DMS153 (cell line): ENCODE measurements at regions not wholly inside any gene's neighbourhood (a gene's known extent, or its start where the extent isn't known, plus 50 kb on each side); places are given as distances from the start of the nearest gene placed in this dataset.
"Not testable (repeated sequence)": the region's sequence is repeated elsewhere in the genome, so short reads cannot be mapped to it uniquely, and the experiment has no call there.

Experiments
- DNase-seq: peaks from one replicate; lab custom pipeline; 2025; lab: John Stamatoyannopoulos, UW

DNA sequence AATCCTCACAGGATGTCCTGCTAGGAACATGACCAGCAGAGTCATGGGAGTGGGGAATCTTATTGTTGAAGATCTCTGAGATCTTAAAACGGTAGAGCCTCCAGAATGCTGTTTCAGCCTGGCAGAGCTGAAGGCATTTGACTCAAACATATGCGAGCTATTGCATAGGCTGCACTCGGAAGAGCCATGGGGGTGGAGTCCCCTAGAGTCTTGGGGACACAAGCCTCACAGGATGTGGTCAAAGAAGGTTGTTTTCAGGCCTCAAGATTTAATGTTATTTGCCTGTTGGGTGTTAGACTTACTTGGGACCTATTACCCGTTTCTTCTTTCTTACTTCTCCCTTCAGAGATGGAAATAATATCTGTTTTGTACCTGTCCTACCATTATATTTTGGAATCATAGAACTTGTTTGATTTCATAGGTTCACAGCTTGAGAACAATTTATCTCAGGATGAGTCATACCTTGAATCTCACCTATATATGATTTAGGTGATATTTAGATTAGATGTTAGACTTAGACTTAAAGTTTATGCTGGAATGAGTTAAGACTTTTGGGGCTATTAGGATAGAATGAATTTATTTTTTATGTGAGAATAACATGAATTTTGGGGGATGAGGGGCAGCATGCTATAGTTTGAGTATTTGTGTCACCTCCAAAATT lies 172.2 kb upstream of the ATP2B1 start:
- DNase-seq: no peak

GRCh38 chr12:89879766-89880165 lies 171.1 kb upstream of the ATP2B1 start:
- DNase-seq: no peak

DNA sequence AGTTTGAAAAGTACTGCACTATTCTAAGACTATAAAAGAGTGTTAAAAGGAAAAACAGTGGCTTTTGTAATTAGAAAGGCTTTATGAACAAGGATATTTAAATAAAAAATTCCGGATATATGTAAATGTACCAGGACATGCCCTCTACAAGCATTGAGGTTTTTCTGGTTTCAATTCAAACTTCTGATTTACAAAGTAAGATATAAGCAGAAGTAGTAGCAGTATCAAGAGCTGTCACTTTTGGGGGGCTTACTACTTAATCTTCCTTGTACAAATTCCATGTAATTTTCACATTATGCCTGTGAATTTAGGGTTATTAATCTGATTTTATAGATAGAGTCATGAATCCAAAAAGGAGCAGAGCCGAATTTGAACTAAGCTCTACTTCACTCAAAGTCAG lies 170.3 kb upstream of the ATP2B1 start:
- no peak for DNase-seq

DNA sequence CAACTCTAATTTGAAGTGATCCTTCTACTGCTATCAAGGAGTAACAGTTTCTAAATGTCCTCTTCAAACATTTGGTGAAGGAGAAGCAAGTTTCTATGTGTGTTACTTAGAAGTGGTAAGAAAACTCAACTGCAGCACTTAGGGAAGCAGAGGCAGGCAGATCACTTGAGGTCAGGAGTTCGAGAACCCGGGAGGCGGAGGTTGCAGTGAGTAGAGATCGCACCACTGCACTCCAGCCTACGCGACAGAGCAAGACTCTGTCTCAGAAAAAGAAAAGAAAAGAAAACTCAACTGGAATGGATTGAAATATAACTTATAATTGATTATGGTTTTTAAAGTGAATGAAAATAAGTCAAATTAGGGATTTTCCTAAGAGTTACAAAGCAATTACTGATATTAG lies 169.7 kb upstream of the ATP2B1 start:
- DNase-seq: no peak

DNA sequence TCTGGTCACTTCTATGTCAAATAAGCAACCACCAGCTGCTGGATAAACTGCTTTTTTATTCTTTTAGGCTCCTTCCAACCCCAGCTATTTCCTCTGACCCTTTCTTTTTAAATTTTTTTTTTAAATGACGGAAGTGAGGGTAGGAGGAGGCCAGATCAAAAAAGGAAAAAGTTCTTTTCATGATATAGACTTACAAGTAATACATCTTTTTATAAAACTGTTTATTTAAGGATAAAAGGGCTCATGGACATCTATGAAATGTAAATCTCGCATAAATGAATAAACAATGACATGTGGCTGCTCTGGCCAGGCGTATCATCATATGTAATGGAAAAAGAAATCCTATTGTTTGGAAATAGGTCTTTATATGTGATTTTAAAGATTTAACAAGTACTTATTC lies 169.0 kb upstream of the ATP2B1 start:
- DNase-seq: no peak

GRCh38 chr12:89877136-89877535 lies 168.5 kb upstream of the ATP2B1 start:
- DNase-seq: no peak

DNA sequence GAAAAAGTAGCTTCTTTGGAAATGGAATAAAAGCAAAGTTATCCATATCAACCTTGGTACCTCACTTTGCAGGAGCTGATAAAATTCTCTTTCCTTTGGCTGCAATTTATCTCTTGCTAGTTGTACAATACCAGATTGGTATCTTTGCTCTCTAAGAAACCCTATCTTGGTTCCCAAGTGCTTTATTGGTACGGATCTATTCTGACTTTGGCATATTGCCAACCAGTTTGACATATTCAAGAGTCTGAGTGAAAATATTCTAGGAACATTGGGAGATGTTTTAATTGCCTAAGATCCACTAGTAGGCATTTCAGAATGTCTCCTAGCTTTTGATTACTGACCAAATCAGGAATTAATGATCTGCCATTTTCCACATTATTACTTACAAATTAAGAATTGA lies 167.2 kb upstream of the ATP2B1 start:
- DNase-seq: no peak

DNA sequence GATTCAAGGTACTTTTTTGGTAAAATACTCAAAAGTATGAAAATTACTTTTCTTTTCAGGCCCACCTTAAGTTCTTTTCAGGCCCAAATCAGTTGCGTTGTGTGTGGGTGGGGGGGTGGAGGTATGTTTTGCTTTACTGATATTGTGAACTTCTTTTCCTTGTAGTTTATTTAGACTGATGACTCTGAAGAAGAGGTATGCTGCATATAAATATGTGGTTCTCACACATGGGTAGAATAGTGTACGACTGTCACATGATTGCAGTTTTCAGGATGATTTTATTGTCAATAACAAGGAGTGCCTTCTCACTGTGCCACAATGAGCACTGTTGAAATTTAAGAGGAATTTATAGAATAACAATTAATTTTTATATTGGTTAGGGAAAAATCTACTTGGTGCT lies 166.6 kb upstream of the ATP2B1 start:
- no peak for DNase-seq

DNA sequence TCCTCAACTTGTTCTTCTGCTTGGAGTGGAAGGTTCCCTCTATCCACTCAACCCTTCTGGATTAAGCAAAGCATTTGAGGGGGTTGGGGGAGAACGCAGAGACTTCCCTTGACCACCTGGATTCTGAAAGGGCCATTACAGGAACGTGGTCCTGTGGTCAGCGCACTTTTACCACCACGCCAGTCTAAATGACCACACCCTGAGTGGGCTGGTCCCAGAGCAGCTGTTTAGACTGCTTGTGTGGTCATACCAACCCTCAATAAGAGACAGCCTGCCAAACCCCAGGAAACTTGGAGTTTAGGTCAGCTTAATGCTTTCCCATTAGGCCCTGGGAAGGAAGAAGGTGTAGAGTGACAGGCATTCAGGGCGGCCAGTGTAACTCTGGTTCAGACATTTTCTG lies 165.5 kb upstream of the ATP2B1 start:
- no peak for DNase-seq

DNA sequence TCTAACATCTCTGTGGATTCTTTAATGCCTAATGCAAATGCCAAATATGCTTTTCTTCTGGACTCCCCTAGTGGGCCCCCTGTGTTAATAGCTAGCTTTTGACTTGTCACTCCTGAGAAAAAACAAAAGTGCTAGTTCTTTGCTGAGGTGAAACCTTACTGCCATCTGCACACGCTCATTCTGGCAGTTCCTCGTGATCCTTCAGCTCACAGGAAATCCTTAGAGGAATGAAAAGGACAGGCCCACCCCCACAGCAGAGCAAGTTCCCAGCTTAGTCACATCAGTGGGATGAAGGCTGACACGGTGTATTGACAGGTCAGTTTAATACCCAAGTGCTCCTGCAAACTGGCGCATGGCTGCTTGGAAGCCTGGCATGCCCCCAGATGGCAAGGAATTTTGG lies 165.1 kb upstream of the ATP2B1 start:
- DNase-seq: no peak

DNA sequence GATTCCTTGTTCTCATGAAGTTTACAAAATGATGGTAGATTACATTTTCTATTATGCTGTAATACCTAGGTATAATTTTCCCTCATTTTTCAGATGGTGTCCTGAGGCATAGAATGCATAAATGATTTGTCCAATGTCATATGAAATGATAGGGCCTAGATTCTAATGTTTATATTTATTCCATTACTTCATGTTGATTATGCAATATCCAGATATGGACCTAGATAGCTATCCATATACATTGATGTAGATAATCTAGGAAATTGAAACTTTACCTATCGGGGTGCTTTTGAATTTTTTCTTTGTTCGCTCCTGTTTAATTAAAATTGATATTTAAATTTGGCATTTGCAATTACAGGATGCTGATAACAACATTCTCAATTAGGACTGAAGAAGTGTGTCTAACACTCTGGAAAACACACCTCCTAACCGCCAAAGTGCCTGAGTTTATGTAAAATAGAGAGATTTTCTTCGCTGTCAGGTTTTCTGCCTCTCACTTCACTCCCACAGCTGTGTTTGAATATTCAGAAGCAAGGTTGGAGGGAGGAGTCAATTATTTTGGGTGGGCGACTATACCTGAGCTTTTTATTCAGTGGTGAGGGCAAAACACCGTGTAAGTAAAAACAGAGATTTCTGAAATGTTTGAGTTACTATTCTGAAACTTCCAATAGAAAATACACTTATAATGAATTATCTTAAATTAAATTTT lies 164.4 kb upstream of the ATP2B1 start:
- no peak for DNase-seq

DNA sequence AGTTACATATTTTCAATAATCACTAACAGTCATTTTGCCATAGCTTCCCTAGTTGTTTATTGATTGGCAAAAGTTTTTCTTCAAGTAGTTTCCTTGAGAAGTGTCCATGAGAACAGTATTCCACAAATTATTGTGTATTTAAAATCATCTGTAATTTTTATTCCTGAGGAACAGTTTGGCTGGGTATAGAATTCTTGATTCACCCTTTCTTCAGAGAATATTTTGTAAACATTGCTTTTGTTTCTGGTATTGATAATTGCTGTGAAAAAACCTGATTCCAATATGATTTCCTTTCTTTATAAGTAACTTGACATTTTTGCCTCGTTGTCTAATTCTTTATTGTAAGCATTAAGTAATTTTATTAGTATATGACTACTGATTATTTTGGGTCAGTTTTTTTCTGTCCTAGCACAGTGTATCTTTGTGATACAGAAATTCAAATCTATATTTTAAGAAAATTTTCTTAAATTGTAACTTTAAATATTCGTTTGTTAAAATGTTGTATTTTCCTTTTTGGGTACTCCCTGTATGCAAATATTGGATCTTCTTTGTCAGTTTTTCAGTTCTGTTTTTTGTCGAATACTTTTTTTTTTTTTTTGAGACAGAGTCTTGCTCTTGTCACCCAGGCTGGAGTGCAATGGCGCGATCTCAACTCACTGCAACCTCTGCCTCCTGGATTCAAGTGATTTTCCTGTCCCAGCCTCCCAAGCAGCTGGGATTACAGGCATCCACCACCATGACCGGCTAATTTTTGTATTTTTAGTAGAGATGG lies 162.0 kb upstream of the ATP2B1 start:
- no peak for DNase-seq

- DNase-seq: not testable (repeated sequence)
Observed at GRCh38 chr12:89867611-89868010, 159.0 kb upstream of the ATP2B1 start.

DNA sequence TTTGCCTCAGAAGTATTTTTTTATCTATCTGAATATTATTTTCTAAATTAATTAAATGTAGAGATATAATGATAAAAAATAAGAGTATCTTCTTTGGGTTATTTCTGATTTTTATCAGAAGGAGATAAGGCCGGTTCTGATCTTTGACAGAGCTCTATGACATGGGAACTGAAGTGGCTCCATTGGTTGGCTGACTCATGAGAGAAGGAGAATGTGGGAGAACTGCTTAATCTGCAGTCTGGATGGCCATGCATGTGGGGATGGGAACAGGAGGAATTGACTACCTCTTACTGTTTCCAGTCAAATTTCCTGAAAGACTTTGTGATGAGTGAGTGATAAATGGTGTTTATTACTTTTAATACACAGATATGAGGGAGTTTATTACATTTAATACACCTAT lies 155.8 kb upstream of the ATP2B1 start:
- DNase-seq: peak; percentile 11

- peak; percentile 92 for DNase-seq
Observed at GRCh38 chr12:89863968-89864367, 155.3 kb upstream of the ATP2B1 start.

GRCh38 chr12:89863493-89863938 lies 154.9 kb upstream of the ATP2B1 start:
- DNase-seq: no peak

GRCh38 chr12:89862511-89863445 lies 154.1 kb upstream of the ATP2B1 start:
- no peak for DNase-seq

DNA sequence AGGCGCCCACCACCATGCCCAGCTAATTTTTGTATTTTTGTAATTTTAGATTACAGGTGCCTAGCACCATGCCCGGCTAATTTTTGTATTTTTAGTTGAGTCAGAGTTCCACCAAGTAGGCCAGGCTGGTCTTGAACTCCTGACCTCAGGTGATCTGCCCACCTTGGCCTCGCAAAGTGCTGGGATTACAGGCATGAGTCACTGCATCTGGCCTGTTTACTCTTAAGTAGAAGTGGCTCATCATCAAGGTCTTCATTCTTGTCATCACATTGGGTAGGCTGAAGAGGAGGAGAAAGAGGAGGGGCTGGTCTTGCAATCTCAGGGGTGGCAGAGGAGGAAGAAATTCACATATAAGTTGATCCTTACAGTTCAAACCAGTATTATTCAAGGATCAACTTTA lies 152.4 kb upstream of the ATP2B1 start:
- no peak for DNase-seq

DNA sequence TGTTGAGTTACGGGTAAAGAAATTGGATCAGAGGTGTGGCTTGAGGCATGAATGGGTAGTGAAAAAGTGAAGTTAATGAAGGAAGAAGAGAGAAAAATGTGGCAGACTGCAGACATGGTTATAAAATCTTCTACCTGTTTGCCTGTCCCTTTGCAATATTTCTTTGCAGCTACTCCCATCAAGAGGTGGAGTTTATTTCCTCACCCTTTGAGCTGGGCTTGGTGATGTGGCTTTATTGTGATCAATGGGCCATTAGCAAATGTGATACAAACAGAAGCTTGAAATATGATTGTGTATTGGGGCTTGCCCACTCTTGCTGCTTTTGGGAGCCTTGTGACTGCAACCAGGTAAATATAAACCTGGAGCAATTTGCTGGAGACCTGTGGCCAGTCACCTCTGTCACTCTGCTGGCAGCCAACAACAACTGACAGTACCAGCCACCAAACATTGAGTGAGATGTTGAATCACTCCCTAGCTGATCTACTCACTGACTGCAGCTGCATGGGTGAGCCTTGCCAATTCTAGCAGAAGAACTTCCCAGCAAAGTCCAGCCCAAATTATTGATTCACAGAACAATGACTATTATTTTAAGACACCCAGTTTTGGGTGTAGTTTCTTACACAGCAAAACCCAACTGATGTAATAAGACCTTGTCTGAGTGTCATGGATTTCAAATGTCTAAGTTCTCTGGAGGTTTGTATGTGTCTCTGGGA lies 151.0 kb upstream of the ATP2B1 start:
- DNase-seq: no peak

DNA sequence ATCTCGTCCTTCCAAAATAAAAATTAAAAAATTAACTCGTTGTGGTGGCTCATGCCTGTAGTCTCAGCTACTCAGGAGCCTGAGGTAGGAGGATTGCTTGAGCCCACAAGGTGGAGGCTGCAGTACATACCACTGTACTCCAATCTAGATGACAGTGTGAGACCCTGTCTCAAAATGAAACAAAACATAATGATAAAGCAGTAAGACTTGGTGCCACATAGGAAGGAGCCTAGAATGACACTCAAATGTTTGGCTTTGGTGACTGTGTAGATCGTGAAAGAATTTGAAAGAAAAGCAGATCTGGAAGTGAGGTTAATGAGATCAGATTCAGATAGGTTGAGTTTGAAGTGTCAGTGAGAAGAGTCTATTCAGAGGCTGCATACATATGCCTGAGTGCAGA lies 150.1 kb upstream of the ATP2B1 start:
- no peak for DNase-seq

DNA sequence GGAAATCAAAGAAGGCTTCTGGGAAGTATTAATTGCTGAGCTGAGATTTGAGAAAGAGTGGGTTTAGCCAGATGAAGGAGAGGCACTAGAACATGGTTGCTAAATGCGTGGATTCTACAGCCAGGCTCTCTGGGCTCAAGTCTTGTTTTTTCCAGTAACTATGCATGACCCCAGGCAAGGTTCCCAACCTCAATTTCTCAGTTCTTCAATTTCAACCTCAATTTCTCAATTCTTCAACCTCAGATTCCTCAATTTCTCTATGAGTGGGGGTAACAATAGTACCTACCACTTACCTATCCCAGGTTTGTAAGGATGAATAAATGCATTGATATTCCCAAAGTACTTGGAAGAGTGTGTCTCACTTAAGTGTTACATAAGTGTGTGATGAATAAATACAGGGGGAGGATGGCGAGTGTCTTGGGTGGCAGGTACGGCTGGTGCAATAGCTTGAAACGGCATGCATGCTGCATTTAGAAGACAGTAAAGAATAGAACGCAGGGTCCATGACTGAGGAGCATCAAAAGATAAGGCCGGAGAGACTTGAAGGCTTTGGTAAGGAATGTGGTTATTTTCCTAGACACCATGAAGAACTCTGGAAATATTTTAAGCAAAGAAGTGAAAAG lies 149.1 kb upstream of the ATP2B1 start:
- DNase-seq: no peak
